Naive B cell (primary cell): ENCODE measurements at regions not wholly inside any gene's neighbourhood (a gene's known extent, or its start where the extent isn't known, plus 50 kb on each side); places are given as distances from the start of the nearest gene placed in this dataset.

Experiments used
- ATAC-seq, 2 donors: fragments of 150-1000 bp; cut with Tn5 transposase; 2 replicates each; pipeline ENCODE4 v1.10.0; 2021; ENCODE audit warnings: low read depth in 2 of 2, mild to moderate bottlenecking in 2 of 2, moderate library complexity in 2 of 2
- DNase-seq: peaks from one replicate; pipeline ENCODE4 v3.0.0; 2022
- H3K27ac Mint-ChIP-seq, 6 donors: one replicate each; pipeline ENCODE4 v1.8.0; 2020 to 2022; ENCODE audit warnings: mild to moderate bottlenecking in 6 of 6, mixed read lengths in 6 of 6, moderate library complexity in 5 of 6, inconsistent platforms in 2 of 6
- H3K27me3 Mint-ChIP-seq, 3 donors: one replicate each; pipeline ENCODE4 v1.8.0; 2021 to 2022; ENCODE audit warnings: mixed read lengths in 3 of 3, mild to moderate bottlenecking in 1 of 3
- H3K36me3 Mint-ChIP-seq, 2 donors: one replicate each; pipeline ENCODE4 v1.8.0; 2020 to 2022; ENCODE audit warnings: mixed read lengths in 2 of 2, inconsistent platforms in 1 of 2, mild to moderate bottlenecking in 1 of 2
- H3K4me1 Mint-ChIP-seq, 3 donors: one replicate each; pipeline ENCODE4 v1.8.0; 2020 to 2022; ENCODE audit warnings: mixed read lengths in 3 of 3, inconsistent platforms in 1 of 3, mild to moderate bottlenecking in 1 of 3, moderate library complexity in 1 of 3
- H3K4me3 Mint-ChIP-seq, 8 donors: one replicate each; pipeline ENCODE4 v1.8.0; 2020 to 2022; ENCODE audit warnings: mild to moderate bottlenecking in 8 of 8, mixed read lengths in 8 of 8, moderate library complexity in 8 of 8, inconsistent platforms in 2 of 8
- H3K9me3 Mint-ChIP-seq, 7 donors: one replicate each; pipeline ENCODE4 v1.8.0; 2020 to 2022; ENCODE audit warnings: mixed read lengths in 7 of 7, mild to moderate bottlenecking in 5 of 7, inconsistent platforms in 2 of 7, moderate library complexity in 1 of 7

DNA sequence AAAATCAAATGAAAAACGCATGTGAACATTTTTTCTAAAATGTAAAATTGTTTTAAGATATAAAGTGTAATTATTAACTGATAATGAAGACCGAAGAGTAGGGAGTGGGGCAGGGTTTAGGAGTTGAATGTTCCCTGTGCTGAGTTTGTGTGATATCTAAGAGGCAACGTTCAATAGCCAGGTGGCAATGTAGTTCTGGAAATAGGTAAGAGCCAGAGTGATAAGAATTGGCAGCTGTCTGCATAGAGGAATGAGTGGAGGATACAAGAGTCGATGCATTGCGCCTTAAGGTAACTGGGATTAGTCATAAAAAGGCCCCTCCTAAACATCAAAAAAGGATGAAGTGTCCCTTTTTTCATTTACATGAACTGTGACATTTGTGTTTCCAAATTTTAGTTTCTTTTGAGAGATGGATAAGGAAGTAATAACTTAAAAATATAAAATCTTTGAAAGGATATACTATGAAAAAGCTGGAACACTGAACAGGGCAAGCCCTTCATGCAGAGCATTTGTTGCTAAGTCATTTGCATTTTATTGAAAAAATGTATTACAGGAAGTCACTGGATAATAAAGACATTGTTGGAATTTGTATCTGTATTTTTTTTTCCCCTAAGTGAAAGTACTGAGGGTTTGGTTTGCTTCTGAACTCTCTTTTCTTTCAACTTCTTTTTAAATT lies 659.3 kb downstream of the ACTL7B start:
- Mint-ChIP-seq H3K27me3 (peaks cover 23 to 34% (median 34%) of the 10 kb centered on the region in 3 donors), H3K36me3 (peaks cover 4 to 21% of the 10 kb centered on the region in 2 donors), H3K9me3 (peaks cover 6 to 34% (median 14%) of the 10 kb centered on the region in 7 donors), H3K27ac (no peak overlapping the region), H3K4me1 (peaks cover 0 to 3% (median 0%) of the 10 kb centered on the region in 3 donors), H3K4me3 (no peak overlapping the region)
- ATAC-seq (no peak), DNase-seq (no peak)

DNA sequence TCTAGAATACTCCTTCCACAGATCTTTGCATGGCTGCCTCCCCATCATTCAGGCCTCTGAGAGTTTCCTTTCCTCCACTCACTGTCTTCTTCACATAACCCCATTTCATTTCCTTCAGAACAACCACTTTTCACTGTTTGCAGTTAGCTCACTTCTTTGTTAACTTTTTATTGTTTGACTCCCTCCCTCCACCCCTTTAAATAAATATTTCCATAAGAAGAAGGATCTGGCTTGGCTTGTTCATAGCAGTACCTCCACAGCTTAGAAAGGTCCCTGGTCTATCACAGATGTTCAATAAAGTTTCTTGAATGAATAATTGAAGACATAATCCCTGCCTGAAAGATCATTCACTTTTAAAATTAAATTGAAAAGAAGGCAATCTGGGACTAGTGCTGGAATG lies 661.6 kb downstream of the ACTL7B start:
- Mint-ChIP-seq H3K4me1 (peaks cover 0 to 3% (median 0%) of the 10 kb centered on the region in 3 donors), H3K36me3 (no peaks in the 10 kb centered on the region), H3K4me3 (no peak overlapping the region), H3K9me3 (peaks cover 0 to 10% (median 3%) of the 10 kb centered on the region in 7 donors), H3K27me3 (peaks cover 21 to 46% (median 24%) of the 10 kb centered on the region in 3 donors), H3K27ac (peak overlapping the region in 1 of 6 donors; percentile 3)
- DNase-seq (no peak), ATAC-seq (no peak)

DNA sequence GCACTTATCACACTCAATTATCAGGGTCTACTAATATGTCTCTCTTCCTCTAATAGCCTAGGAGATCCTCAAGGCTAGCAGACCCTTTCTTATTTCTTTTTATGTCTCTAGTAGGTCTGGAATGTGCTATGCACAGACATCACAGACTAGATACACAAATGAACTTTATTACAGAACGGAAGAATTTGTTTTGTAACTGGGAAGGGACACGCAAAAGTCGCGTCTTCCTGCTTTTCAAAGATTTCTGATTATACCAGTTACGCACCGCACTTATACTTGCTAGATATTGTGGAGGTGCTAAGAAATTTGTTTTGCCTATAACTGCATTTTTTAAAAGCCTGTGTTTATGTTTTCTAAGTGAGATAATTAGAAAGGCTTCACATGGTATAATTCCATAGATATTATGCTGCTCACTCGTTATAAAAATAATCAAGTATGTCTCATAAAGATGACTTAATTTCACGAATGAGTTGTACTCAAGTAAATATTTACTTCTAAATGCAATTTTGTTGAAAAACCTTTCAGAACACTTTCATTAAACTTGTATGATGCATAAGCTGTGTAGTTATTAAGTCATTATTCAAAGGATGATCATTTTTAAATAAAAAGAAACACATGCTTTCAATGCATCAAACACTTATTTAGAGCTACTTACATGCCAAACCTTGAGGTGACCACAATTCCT lies 662.6 kb downstream of the ACTL7B start:
- DNase-seq (no peak), ATAC-seq (no peak)
- peaks cover 21 to 46% (median 24%) of the 10 kb centered on the region in 3 donors for H3K27me3 Mint-ChIP-seq
- H3K27ac Mint-ChIP-seq, result no peak overlapping the region
- no peaks in the 10 kb centered on the region for H3K36me3 Mint-ChIP-seq
- H3K9me3 Mint-ChIP-seq, result peaks cover 0 to 6% (median 0%) of the 10 kb centered on the region in 7 donors
- no peak overlapping the region for H3K4me3 Mint-ChIP-seq
- peaks cover 0 to 3% (median 0%) of the 10 kb centered on the region in 3 donors for H3K4me1 Mint-ChIP-seq

DNA sequence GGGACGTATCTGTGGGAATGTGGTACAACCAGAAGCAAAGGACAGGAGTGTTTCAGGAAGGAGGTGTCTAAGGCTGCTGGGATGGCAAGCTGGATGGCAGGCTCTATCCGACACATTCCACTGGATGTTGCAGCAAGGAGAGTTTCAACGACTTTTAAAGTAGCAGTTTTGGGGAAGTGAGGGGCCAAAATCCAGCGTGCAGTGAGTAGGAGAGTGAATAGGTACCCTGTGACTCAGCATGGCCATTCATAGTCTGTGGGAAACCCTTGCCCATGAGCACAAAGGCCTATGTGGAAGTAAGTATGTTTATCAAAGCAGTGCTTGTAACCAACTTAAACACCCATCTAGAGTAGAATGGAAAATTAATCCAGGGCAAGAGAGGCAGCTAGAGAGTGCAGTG lies 664.7 kb downstream of the ACTL7B start:
- no peak for DNase-seq
- H3K27me3 Mint-ChIP-seq, result peaks cover 15 to 39% (median 19%) of the 10 kb centered on the region in 3 donors
- peaks cover 0 to 3% (median 0%) of the 10 kb centered on the region in 3 donors for H3K4me1 Mint-ChIP-seq
- ATAC-seq, result no peak
- H3K4me3 Mint-ChIP-seq, result no peak overlapping the region
- no peaks in the 10 kb centered on the region for H3K36me3 Mint-ChIP-seq
- no peak overlapping the region for H3K27ac Mint-ChIP-seq
- peaks cover 0 to 3% (median 0%) of the 10 kb centered on the region in 7 donors for H3K9me3 Mint-ChIP-seq

DNA sequence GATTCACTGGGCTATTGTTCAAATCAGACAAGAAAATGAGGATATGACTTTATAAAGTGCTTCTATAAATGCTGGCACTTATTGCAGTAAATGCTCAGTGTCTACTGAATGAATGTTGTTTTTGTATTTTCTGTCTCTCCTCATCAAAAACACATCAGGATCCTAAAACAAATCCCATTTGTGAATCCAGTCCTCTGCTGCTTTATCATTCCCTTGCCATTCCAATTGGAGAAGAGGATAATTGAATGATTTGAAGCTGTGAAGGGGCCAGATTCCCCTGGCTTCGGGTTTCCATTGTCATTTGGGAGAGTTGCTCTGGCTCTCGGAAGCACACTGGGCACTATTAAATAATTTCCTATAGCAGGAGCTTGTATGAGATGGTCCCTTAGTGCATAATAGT lies 666.8 kb downstream of the ACTL7B start:
- Mint-ChIP-seq H3K9me3 (peaks cover 0 to 3% (median 0%) of the 10 kb centered on the region in 7 donors), H3K27me3 (peaks cover 6 to 28% (median 12%) of the 10 kb centered on the region in 3 donors), H3K27ac (no peak overlapping the region), H3K4me1 (peaks cover 0 to 3% (median 0%) of the 10 kb centered on the region in 3 donors), H3K36me3 (no peaks in the 10 kb centered on the region), H3K4me3 (no peak overlapping the region)
- DNase-seq (no peak), ATAC-seq (no peak)

DNA sequence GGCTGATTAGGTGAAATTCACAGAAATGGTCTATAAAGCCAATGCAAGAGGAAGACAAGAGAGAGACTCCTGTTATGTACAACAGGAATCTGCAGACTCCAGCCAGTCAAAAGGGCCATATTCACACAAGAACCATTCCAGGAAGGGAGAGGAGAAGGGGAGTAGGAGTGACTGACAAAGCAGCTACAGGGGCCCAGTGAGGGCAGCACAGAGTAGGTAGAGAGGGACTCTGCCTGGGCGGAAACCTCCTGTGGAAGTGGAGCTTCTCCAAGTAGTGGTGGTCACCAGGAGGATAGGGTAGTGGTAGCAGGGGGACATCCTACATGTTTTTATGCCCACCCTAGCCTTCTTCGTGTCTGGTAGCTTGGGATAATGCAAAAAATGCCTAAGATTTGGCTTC lies 667.3 kb downstream of the ACTL7B start:
- peaks cover 0 to 3% (median under 1%) of the 10 kb centered on the region in 3 donors for H3K4me1 Mint-ChIP-seq
- ATAC-seq, result no peak
- H3K27ac Mint-ChIP-seq, result no peak overlapping the region
- peaks cover 5 to 28% (median 17%) of the 10 kb centered on the region in 3 donors for H3K27me3 Mint-ChIP-seq
- H3K9me3 Mint-ChIP-seq, result peaks cover 0 to 3% (median 0%) of the 10 kb centered on the region in 7 donors
- H3K4me3 Mint-ChIP-seq, result no peak overlapping the region
- DNase-seq, result no peak
- H3K36me3 Mint-ChIP-seq, result no peaks in the 10 kb centered on the region

DNA sequence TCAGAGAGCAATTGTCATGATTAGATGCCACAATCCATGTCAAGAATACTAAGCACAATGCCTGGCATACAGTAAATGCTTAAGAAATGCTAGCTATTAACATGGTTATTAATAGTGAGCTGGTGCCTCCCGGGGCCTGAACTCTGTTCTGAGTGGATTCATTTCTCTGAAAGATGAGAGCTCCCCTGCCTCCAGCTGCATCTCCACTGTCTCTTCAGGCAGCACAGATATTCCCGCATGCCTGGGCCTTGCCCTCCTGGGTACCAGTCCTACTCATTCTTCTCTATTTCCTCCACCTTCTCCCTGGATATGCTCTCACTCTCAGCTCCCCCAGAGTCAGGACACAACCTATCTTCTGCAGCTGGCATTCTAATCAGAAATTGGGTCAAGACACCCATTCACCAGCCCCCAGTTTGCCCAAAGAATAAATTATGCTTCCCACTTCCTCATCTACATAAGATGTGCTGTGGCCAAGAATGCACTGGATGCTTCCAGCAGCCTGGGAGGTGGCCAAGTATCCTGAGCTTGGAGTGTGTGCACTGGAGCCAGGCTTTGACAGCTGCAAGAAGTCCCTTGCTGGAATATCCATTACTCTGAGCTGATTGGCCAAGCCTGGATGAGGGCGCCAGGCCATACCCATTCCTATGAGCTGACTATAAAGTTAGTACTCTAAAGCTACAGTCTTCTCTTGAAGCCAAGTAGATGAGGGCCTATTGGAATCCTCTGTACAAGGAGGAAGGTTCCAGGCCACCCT lies 669.0 kb downstream of the ACTL7B start:
- H3K36me3 Mint-ChIP-seq, result no peaks in the 10 kb centered on the region
- H3K4me3 Mint-ChIP-seq, result no peak overlapping the region
- ATAC-seq (no peak), DNase-seq (no peak)
- H3K27me3 Mint-ChIP-seq, result peaks cover 16 to 18% (median 16%) of the 10 kb centered on the region in 3 donors
- peak overlapping the region in 1 of 6 donors; percentile 54 for H3K27ac Mint-ChIP-seq
- H3K4me1 Mint-ChIP-seq, result peaks cover 0 to 2% (median 0%) of the 10 kb centered on the region in 3 donors
- H3K9me3 Mint-ChIP-seq, result peaks cover 0 to 3% (median 0%) of the 10 kb centered on the region in 7 donors

DNA sequence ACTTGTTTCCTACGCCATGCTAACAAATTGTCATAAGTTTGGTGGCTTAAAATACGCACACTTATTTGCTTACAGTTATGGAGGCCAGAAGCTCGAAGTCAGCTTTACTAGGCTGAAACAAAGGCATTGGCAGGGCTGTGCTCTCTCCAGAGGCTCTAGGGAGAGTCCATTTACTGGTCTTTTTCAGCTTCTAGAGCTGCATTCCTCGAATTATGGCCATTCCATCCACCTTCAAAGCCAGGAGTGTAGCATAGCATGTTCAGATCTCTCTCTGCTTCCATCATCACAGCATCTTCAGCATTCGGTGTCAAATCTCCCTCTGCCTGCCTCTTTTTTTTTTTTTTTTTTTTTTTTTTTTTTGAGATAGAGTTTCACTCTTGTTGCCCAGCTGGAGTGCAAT lies 670.2 kb downstream of the ACTL7B start:
- H3K9me3 Mint-ChIP-seq, result peaks cover 0 to 3% (median 0%) of the 10 kb centered on the region in 7 donors
- DNase-seq, result no peak

DNA sequence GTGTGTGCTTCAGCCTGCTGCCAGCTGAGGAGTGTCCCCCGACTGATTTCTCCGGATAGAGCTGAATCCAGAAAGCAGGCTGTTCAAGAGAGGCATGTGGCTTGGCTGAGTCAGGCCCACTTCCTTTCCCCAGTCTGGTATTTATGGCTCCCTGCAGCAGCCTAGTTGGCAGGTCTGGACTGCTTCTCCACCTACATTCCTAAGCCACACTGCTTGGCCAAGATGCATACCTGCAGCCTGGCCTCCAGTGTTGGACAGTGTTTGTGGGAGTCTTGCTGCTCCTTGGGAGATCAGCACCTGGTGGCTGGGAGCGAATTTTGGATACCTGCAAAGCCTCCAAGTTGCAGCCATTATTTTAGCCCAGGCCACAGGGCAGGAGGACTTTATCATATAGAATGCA lies 670.8 kb downstream of the ACTL7B start:
- peaks cover 0 to 2% (median 0%) of the 10 kb centered on the region in 3 donors for H3K4me1 Mint-ChIP-seq
- peaks cover 12 to 26% (median 14%) of the 10 kb centered on the region in 3 donors for H3K27me3 Mint-ChIP-seq
- no peak overlapping the region for H3K4me3 Mint-ChIP-seq
- DNase-seq, result no peak
- H3K27ac Mint-ChIP-seq, result no peak overlapping the region
- no peaks in the 10 kb centered on the region for H3K36me3 Mint-ChIP-seq
- ATAC-seq, result no peak
- H3K9me3 Mint-ChIP-seq, result peaks cover 0 to 3% (median 0%) of the 10 kb centered on the region in 7 donors

More for the DNA sequence above, 670.2 kb downstream of the ACTL7B start:
- Mint-ChIP-seq H3K36me3 (no peaks in the 10 kb centered on the region), H3K4me3 (no peak overlapping the region), H3K4me1 (peaks cover 0 to 2% (median 0%) of the 10 kb centered on the region in 3 donors), H3K27me3 (peaks cover 14 to 20% (median 16%) of the 10 kb centered on the region in 3 donors), H3K27ac (no peak overlapping the region)
- no peak for ATAC-seq

DNA sequence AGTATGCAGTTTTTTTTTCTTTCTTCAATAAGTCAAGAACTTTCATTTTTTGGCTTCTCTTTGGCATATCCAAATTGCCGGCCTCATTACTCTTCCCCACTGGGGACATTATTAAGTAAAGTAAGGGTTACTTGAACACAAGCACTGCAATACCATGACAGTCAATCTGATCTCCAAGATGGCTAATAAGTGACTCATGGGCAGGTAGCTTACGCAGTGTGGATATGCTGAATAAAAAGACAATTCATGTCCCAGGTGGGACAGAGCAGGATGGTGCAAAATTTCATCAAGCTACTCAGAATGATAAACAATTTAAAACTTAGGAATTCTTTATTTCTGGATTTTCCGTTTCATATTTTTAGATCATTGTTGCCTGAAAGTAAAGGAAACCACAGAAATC lies 671.8 kb downstream of the ACTL7B start:
- Mint-ChIP-seq H3K27me3 (peaks cover 12 to 26% (median 20%) of the 10 kb centered on the region in 3 donors), H3K9me3 (peaks cover 0 to 3% (median 0%) of the 10 kb centered on the region in 7 donors)
- DNase-seq, result no peak

DNA sequence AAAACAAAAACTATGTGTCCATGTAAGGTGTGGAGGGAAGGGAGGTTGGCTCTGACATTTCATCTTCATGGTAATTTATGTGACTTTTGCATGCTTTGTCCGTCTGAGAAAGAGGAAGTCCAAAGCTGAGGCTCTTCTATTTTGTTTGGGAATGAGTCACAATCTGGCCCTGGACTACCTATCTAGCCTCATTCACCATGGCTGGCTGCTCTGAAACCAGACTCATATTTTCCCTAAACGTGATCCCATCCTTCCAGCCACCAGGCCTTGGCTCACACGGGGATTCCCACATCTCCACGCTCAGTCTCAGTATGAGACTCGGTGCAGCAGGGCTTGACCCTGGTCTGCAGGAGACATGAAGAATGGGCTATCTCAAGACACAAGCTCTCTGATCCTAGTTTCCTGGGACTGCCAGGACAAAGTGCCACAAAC lies 672.8 kb downstream of the ACTL7B start:
- H3K27ac Mint-ChIP-seq, result no peak overlapping the region
- H3K9me3 Mint-ChIP-seq, result peaks cover 0 to 3% (median 0%) of the 10 kb centered on the region in 7 donors
- no peaks in the 10 kb centered on the region for H3K36me3 Mint-ChIP-seq
- no peak for DNase-seq
- ATAC-seq, result no peak
- peaks cover 12 to 26% (median 20%) of the 10 kb centered on the region in 3 donors for H3K27me3 Mint-ChIP-seq
- no peak overlapping the region for H3K4me3 Mint-ChIP-seq
- H3K4me1 Mint-ChIP-seq, result peaks cover 0 to 2% (median 0%) of the 10 kb centered on the region in 3 donors

More for the DNA sequence above, 671.8 kb downstream of the ACTL7B start:
- ATAC-seq, result no peak
- no peak overlapping the region for H3K4me3 Mint-ChIP-seq
- no peaks in the 10 kb centered on the region for H3K36me3 Mint-ChIP-seq
- no peak overlapping the region for H3K27ac Mint-ChIP-seq
- peaks cover 0 to 2% (median 0%) of the 10 kb centered on the region in 3 donors for H3K4me1 Mint-ChIP-seq

DNA sequence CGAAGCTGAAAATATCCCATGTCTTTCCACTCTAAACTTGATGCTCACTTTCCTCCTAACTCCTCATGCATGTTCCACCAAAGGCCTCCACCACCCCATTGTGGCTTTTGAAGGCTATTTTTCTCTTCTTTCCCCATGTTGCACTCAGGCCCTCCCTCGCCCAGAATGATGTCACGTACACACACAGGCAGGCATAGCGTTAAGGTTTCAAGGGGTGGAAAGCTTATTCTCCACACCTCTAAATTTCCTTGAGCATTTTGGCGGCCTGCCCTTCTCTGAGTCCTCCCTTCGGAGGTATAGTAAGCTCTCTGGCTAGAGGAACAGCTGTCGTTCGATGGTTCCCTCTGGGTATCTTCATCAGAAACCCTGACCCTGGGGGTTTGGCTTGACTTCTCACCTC lies 673.5 kb downstream of the ACTL7B start:
- H3K4me3 Mint-ChIP-seq, result no peak overlapping the region
- peaks cover 0 to 2% (median 0%) of the 10 kb centered on the region in 3 donors for H3K4me1 Mint-ChIP-seq
- no peak overlapping the region for H3K27ac Mint-ChIP-seq
- peaks cover 0 to 3% (median 0%) of the 10 kb centered on the region in 7 donors for H3K9me3 Mint-ChIP-seq
- no peaks in the 10 kb centered on the region for H3K36me3 Mint-ChIP-seq
- no peak for DNase-seq
- ATAC-seq, result no peak
- H3K27me3 Mint-ChIP-seq, result peaks cover 12 to 26% (median 20%) of the 10 kb centered on the region in 3 donors

DNA sequence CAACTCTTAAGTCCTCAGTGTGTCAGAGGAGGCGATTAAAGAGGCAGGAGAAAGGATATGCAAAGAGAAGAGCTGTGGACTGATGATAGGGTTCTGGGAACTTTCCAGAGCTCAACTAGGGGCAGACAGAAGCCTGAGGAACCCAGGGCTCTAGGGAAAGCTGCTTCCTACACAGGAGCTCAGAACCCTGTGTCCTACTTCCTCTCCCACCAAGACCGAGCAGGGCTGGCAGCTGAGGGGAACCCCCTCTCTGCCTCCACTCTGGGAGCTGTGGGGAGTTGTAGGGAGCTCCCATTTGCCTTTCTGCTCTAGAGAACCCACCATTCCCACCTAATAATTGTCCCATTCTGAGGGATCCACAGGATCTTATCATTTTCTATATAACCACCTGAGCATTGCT lies 674.3 kb downstream of the ACTL7B start:
- ATAC-seq (no peak), DNase-seq (no peak)
- no peak overlapping the region for H3K27ac Mint-ChIP-seq
- H3K4me1 Mint-ChIP-seq, result peaks cover 0 to 2% (median 0%) of the 10 kb centered on the region in 3 donors
- no peak overlapping the region for H3K4me3 Mint-ChIP-seq
- H3K36me3 Mint-ChIP-seq, result no peaks in the 10 kb centered on the region
- no peaks in the 10 kb centered on the region for H3K9me3 Mint-ChIP-seq
- peaks cover 12 to 26% (median 20%) of the 10 kb centered on the region in 3 donors for H3K27me3 Mint-ChIP-seq
